ENCODE measurements at regions not wholly inside any gene's neighbourhood (a gene's known extent, or its start where the extent isn't known, plus 50 kb on each side); places are given as distances from the start of the nearest gene placed in this dataset.
"Not testable (repeated sequence)": the region's sequence is repeated elsewhere in the genome, so short reads cannot be mapped to it uniquely, and the experiment has no call there.

DNA sequence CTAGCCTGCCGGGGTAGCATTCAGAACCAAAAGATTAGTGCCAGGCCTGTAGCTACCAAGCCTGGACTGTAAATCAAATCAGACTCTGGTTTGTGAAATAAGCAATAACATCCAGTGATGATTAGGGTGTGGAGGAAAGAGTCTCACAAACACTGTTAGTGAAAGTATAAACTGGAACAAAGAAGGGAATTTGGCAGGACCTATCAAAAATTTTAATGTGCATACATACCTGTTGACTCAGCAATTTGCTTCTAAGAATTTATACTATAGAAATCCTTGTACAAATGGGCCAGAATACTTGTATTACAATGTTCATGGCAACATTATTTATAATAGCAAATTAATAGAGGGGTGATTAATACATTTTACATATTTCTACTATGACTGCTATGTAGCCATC, 109.8 kb upstream of the WARS2 start:
- no peaks in the 10 kb centered on the region for H3K27me3 ChIP-seq
- no peak for DNase-seq
- no peaks in the 10 kb centered on the region for H3K4me1 ChIP-seq (replicated peaks in 1 of 2)
- no peak overlapping the region for H3K27ac ChIP-seq
- H3K9me3 ChIP-seq (replicated peaks in 1 of 3): no peaks in the 10 kb centered on the region
- H3K4me3 ChIP-seq: no peak overlapping the region
- H3K36me3 ChIP-seq (replicated peaks in 1 of 2): no peaks in the 10 kb centered on the region
- WGBS, 4 donors: 76 to 98% (median 90%) methylated on average over 1 of the region's 1 CpG
- intact Hi-C loops (cut with DNase I): no loop called here
- no peak for TF ChIP-seq POLR2A (IDR thresholded peaks at IDR 0.05)
- TF ChIP-seq, protein P1, sequence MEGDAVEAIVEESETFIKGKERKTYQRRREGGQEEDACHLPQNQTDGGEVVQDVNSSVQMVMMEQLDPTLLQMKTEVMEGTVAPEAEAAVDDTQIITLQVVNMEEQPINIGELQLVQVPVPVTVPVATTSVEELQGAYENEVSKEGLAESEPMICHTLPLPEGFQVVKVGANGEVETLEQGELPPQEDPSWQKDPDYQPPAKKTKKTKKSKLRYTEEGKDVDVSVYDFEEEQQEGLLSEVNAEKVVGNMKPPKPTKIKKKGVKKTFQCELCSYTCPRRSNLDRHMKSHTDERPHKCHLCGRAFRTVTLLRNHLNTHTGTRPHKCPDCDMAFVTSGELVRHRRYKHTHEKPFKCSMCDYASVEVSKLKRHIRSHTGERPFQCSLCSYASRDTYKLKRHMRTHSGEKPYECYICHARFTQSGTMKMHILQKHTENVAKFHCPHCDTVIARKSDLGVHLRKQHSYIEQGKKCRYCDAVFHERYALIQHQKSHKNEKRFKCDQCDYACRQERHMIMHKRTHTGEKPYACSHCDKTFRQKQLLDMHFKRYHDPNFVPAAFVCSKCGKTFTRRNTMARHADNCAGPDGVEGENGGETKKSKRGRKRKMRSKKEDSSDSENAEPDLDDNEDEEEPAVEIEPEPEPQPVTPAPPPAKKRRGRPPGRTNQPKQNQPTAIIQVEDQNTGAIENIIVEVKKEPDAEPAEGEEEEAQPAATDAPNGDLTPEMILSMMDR (IDR thresholded peaks at IDR 0.05): no peak

DNA sequence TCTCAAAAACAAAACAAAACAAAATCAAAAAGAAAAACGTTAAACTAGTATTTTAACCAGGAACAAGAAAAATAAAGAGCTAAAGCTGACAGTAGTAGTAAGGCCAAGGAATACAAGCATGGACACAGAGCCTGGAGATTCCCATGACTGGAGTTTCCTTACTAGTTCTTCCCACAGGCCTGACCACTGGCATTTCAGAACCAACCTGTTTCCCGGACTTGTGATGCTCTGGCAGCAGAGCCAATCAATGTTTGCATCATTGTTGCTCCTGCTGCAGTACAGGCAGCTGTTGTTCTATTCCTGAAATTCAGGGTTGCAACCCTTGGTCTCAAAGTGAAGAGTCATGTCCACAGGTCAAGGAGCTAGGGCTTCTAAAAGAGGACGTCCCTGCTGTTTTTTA, 111.3 kb upstream of the WARS2 start:
- H3K4me3 ChIP-seq: no peak overlapping the region
- no peaks in the 10 kb centered on the region for H3K36me3 ChIP-seq (replicated peaks in 1 of 2)
- H3K27me3 ChIP-seq: no peaks in the 10 kb centered on the region
- no peak for TF ChIP-seq POLR2A (IDR thresholded peaks at IDR 0.05)
- intact Hi-C loops (cut with DNase I): no loop called here
- no peaks in the 10 kb centered on the region for H3K9me3 ChIP-seq (replicated peaks in 1 of 3)
- DNase-seq: no peak
- WGBS, 4 donors: 66 to 84% (median 81%) methylated on average over 3 of the region's 3 CpGs
- no peaks in the 10 kb centered on the region for H3K4me1 ChIP-seq (replicated peaks in 1 of 2)
- no peak overlapping the region for H3K27ac ChIP-seq

DNA sequence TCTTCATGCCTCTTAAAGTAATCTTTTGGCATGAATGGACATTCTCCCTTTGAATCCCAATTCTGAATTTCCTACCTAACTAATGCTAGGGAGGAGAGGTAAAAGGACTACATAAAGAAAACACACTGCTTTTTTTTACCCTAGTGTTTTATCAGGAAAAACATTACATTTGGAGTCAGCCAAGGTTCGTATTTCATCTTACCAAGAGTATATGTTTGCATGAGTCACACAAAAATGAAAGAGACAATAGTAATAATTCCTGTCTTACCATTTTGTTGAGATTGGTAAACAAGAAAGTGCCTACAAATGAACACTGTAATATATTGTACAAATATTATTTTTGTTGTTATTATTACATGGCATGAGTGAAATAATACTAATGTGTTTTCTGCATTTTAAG, 112.9 kb upstream of the WARS2 start:
- intact Hi-C loops (cut with DNase I): no loop called here
- no peaks in the 10 kb centered on the region for H3K36me3 ChIP-seq (replicated peaks in 1 of 2)
- H3K9me3 ChIP-seq (replicated peaks in 1 of 3): no peaks in the 10 kb centered on the region
- TF ChIP-seq, protein P1 (IDR thresholded peaks at IDR 0.05): no peak
- no peak for TF ChIP-seq POLR2A (IDR thresholded peaks at IDR 0.05)
- no peaks in the 10 kb centered on the region for H3K4me1 ChIP-seq (replicated peaks in 1 of 2)
- H3K4me3 ChIP-seq: no peak overlapping the region
- no peak for DNase-seq
- WGBS, 4 donors: 58 to 75% (median 67%) methylated on average over 1 of the region's 1 CpG
- H3K27ac ChIP-seq: no peak overlapping the region
- H3K27me3 ChIP-seq: no peaks in the 10 kb centered on the region

DNA sequence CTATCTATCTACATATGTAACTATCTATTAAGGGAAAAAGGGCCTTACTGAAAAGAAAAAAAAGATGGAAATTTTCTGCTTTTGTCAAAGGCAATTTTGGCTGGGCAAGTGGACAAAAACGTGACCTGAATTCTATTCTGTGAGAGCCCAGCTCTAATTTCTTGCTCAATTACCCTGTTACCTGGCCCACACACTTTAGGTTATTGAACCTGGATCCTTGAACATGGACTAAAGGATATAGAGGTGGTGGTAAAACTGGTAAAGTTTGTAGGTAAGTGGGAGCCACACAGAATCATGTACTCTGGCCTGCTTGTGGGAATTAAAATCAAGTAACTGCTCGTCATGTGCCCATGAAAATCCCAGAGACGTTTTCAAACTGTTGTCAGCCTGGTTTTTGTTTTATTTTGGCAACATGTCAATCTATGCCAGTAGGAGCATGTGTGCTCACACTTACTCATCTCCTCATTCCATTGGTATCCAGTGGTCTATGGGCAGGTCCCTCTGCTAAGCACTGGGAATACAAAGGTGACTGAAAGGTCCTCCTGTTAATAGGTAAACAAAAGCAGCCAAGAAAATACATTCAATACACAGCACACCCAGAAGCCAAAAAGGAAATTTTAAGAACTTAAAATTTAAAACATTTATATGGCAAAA, 113.7 kb upstream of the WARS2 start:
- intact Hi-C loops (cut with DNase I): no loop called here
- Histone ChIP-seq H3K9me3 (replicated peaks in 1 of 3) (no peaks in the 10 kb centered on the region), H3K27ac (no peak overlapping the region), H3K4me1 (replicated peaks in 1 of 2) (no peaks in the 10 kb centered on the region), H3K27me3 (no peaks in the 10 kb centered on the region), H3K4me3 (no peak overlapping the region), H3K36me3 (replicated peaks in 1 of 2) (no peaks in the 10 kb centered on the region)
- WGBS, 4 donors: 76 to 80% (median 79%) methylated on average over 3 of the region's 3 CpGs
- no peak for TF ChIP-seq POLR2A (IDR thresholded peaks at IDR 0.05)
- TF ChIP-seq, protein P1 (IDR thresholded peaks at IDR 0.05): no peak
- DNase-seq: no peak

DNA sequence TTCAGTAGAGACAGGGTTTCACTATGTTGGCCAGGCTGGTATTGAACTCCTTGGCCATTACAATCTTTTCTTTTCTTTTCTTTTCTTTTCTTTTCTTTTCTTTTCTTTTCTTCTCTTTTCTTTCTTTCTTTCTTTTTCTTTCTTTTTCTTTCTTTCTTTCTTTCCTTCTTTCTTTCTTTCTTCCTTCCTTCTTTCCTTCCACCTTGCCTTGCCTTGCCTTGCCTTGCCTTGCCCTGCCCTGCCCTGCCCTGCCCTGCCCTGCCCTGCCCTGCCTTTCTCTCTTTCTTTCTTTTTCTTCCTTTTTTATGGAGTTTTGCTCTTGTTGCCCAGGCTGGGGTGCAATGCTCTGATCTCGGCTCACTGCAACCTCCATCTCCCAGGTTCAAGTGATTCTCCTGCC, 112.5 kb upstream of the HAO2 start:
- WGBS, 4 donors: 88 to 96% (median 94%) methylated on average over 1 of the region's 1 CpG

More for the DNA sequence above, 112.5 kb upstream of the HAO2 start:
- H3K27me3 ChIP-seq; H3K4me1 ChIP-seq (replicated peaks in 1 of 2); H3K36me3 ChIP-seq (replicated peaks in 1 of 2); H3K4me3 ChIP-seq; DNase-seq; H3K27ac ChIP-seq; intact Hi-C loops (cut with DNase I); H3K9me3 ChIP-seq (replicated peaks in 1 of 3): not testable (repeated sequence)
